ENCODE measurements at regions not wholly inside any gene's neighbourhood (a gene's known extent, or its start where the extent isn't known, plus 50 kb on each side); places are given as distances from the start of the nearest gene placed in this dataset.

DNA sequence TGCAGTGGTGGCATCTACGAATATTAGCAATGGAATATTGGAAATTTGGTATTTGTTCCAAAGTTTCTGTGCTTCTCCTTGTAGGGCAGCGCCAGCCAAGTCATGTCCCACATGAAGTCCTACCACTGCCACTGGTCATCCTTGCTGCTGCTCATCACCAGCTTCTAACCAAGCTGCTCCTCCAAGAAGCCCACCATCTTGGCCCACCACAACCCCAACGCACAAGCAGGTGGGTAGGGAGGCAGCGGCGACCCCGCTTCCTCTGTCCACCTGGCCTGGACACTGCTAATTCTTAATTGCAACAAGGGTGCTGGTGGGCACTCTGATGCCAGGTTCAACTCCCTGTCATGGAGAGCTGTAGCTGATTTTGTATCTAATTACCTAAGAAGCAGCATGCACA lies 291.2 kb upstream of the LYPLAL1 start:
- no peak overlapping the region for H3K9ac ChIP-seq

DNA sequence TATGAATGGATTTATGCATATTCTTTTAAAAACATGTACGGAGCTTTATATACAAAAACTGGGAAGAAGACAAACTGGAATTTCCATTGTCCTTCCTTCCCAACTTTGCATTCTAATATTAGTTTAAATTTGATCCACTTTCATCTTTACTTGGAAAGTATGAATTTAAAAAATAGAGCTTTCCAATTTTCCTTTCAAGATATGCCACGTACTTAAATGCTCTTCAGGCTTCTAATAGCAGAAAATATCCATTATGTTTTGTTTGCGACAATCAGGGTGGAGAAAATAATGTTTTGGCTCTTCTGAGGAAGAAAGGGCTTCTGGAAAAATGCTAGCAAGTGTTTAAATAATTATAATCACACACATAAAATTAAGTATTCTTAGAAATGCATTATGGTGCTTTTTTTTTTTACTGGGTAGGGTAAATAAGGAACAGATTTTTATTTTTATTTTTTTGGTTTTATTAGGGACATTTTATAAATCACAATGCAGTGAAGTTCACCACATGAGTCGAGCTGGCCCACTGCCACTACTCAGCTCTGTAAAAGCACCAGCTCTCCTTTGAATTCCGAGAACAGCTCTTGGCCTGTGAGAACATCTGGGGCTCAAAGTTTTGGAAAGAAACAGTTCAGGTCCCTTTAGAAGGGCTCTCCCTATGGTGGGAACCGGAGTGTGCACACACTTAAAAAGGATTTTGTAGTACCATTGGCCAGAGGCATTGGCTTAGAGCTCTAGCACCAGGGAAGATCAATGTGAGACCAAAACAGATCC lies 287.4 kb upstream of the LYPLAL1 start:
- Histone ChIP-seq H3K27me3 (ENCODE audit: insufficient read depth, low read depth) (no peaks in the 10 kb centered on the region), H3K4me1 (ENCODE audit: low read depth, poor library complexity, severe bottlenecking) (no peaks in the 10 kb centered on the region), H3K4me3 (IDR thresholded peaks at IDR 0.05; ENCODE audit: insufficient read depth, low read depth, low read length) (no peak overlapping the region), H3K27ac (no peak overlapping the region), H3K79me2 (ENCODE audit: insufficient read depth, low read depth) (no peaks in the 10 kb centered on the region), H2AFZ (ENCODE audit: low read depth) (no peak overlapping the region), H3K4me2 (no peak overlapping the region), H4K20me1 (ENCODE audit: insufficient read depth) (no peaks in the 10 kb centered on the region; the same call in 1 of the 2 replicates), H3K36me3 (ENCODE audit: insufficient read depth) (no peaks in the 10 kb centered on the region), H3K9ac (no peak overlapping the region)
- TF ChIP-seq, protein P1, sequence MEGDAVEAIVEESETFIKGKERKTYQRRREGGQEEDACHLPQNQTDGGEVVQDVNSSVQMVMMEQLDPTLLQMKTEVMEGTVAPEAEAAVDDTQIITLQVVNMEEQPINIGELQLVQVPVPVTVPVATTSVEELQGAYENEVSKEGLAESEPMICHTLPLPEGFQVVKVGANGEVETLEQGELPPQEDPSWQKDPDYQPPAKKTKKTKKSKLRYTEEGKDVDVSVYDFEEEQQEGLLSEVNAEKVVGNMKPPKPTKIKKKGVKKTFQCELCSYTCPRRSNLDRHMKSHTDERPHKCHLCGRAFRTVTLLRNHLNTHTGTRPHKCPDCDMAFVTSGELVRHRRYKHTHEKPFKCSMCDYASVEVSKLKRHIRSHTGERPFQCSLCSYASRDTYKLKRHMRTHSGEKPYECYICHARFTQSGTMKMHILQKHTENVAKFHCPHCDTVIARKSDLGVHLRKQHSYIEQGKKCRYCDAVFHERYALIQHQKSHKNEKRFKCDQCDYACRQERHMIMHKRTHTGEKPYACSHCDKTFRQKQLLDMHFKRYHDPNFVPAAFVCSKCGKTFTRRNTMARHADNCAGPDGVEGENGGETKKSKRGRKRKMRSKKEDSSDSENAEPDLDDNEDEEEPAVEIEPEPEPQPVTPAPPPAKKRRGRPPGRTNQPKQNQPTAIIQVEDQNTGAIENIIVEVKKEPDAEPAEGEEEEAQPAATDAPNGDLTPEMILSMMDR (conservative IDR thresholded peaks at IDR 0.05; ENCODE audit: low read depth, low read length), result no peak

More for the DNA sequence above, 291.2 kb upstream of the LYPLAL1 start:
- no peak overlapping the region for H3K4me3 ChIP-seq (IDR thresholded peaks at IDR 0.05; ENCODE audit: insufficient read depth, low read depth, low read length)
- no peaks in the 10 kb centered on the region for H3K36me3 ChIP-seq (ENCODE audit: insufficient read depth)
- no peak overlapping the region for H3K4me2 ChIP-seq
- H3K27ac ChIP-seq, result no peak overlapping the region
- H3K4me1 ChIP-seq (ENCODE audit: low read depth, poor library complexity, severe bottlenecking), result no peaks in the 10 kb centered on the region
- TF ChIP-seq, protein P1 (conservative IDR thresholded peaks at IDR 0.05; ENCODE audit: low read depth, low read length), result no peak
- no peaks in the 10 kb centered on the region for H3K27me3 ChIP-seq (ENCODE audit: insufficient read depth, low read depth)
- no peaks in the 10 kb centered on the region; the same call in 1 of the 2 replicates for H4K20me1 ChIP-seq (ENCODE audit: insufficient read depth)
- no peaks in the 10 kb centered on the region for H3K79me2 ChIP-seq (ENCODE audit: insufficient read depth, low read depth)
- no peak overlapping the region for H2AFZ ChIP-seq (ENCODE audit: low read depth)

DNA sequence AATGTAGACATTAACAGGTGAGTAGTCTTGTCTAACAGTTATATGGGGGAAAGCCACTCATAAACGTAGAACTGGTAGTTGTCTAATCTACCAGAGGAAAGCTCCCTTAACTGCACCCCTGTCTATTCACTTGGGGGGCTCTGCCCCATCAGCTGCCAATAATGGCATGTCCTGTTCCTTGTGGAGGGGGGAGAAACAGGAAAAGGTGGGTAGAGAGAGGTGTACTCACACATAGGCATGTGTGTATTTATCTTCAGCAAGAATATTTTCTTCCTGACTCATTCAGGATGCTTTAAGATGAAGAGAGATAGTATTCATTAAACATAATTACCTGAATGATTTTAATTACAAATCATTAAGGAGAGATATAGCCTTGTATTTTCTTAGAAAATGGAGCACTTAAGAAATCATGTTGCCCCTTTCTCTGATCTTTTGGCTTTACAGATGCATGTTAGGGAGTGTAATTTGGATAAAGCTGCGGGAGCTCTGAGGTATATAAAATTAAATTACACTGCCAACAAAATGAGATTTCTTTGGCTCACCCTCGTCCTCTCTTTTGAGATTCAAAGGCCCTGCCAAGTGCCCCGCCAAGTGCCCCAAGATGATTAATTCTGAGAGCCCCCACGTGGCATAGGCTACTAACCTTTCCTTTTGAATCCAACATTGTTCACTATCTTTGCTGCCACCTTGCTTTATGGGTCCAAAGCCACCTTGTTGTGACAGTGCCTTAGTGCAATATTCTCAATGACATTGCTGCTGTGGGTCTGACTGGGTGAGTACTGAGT lies 286.3 kb upstream of the LYPLAL1 start:
- Histone ChIP-seq H2AFZ (ENCODE audit: low read depth) (no peak overlapping the region), H3K9ac (no peak overlapping the region), H3K36me3 (ENCODE audit: insufficient read depth) (no peaks in the 10 kb centered on the region), H3K27ac (no peak overlapping the region), H3K4me2 (no peak overlapping the region), H3K27me3 (ENCODE audit: insufficient read depth, low read depth) (no peaks in the 10 kb centered on the region), H3K79me2 (ENCODE audit: insufficient read depth, low read depth) (no peaks in the 10 kb centered on the region), H3K4me1 (ENCODE audit: low read depth, poor library complexity, severe bottlenecking) (no peaks in the 10 kb centered on the region), H3K4me3 (IDR thresholded peaks at IDR 0.05; ENCODE audit: insufficient read depth, low read depth, low read length) (no peak overlapping the region), H4K20me1 (ENCODE audit: insufficient read depth) (no peaks in the 10 kb centered on the region; the same call in 1 of the 2 replicates)
- TF ChIP-seq, protein P1 (conservative IDR thresholded peaks at IDR 0.05; ENCODE audit: low read depth, low read length), result no peak

DNA sequence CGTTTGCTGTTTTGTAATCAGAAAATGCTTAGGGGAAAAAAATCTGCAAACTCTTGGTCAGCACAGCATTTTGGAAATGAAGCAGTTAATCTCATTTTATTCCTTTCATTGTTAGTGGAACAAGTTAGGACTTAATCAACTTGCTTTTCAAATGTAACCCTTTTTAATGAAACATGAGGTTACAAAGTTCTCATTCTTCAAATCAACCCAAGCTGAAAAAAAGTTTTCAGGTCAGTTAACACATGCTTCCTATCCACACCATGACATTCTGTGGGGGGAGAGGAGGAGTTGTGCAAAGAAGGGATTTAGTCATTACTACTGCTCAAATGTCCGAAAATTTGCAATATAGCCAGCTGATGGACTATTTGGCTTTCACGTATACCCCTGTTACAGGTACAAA lies 283.2 kb upstream of the LYPLAL1 start:
- Histone ChIP-seq H3K36me3 (ENCODE audit: insufficient read depth) (no peaks in the 10 kb centered on the region), H3K79me2 (ENCODE audit: insufficient read depth, low read depth) (no peaks in the 10 kb centered on the region), H3K4me1 (ENCODE audit: low read depth, poor library complexity, severe bottlenecking) (no peaks in the 10 kb centered on the region), H4K20me1 (ENCODE audit: insufficient read depth) (no peaks in the 10 kb centered on the region; the same call in 1 of the 2 replicates), H3K4me3 (IDR thresholded peaks at IDR 0.05; ENCODE audit: insufficient read depth, low read depth, low read length) (no peak overlapping the region), H3K9ac (no peak overlapping the region), H3K4me2 (no peak overlapping the region), H3K27me3 (ENCODE audit: insufficient read depth, low read depth) (no peaks in the 10 kb centered on the region), H3K27ac (no peak overlapping the region), H2AFZ (ENCODE audit: low read depth) (no peak overlapping the region)
- TF ChIP-seq, protein P1 (conservative IDR thresholded peaks at IDR 0.05; ENCODE audit: low read depth, low read length), result no peak

Measured in KMS-11 (cell line).